Dendritic cell treated with granulocyte-macrophage colony-stimulating factor and Interleukin-4, amounts not matched to agents 40 ng/mL and 50 ng/mL, for 4 days (primary cell): ENCODE measurements at regions not wholly inside any gene's neighbourhood (a gene's known extent, or its start where the extent isn't known, plus 50 kb on each side); places are given as distances from the start of the nearest gene placed in this dataset.

Experiments
- H3K27ac Mint-ChIP-seq: one replicate; pipeline ENCODE4 v1.8.0; 2022; ENCODE audit warnings: mild to moderate bottlenecking, mixed read lengths
- H3K27me3 Mint-ChIP-seq: one replicate; pipeline ENCODE4 v1.8.0; 2022; ENCODE audit warnings: mild to moderate bottlenecking, mixed read lengths
- H3K36me3 Mint-ChIP-seq: one replicate; pipeline ENCODE4 v1.8.0; 2022; ENCODE audit warnings: low read depth, mixed read lengths
- H3K4me1 Mint-ChIP-seq: one replicate; pipeline ENCODE4 v1.8.0; 2022; ENCODE audit warnings: low read depth, mixed read lengths
- H3K4me3 Mint-ChIP-seq: one replicate; pipeline ENCODE4 v1.8.0; 2022; ENCODE audit warnings: mild to moderate bottlenecking, moderate library complexity, mixed read lengths
- H3K9me3 Mint-ChIP-seq: one replicate; pipeline ENCODE4 v1.8.0; 2022; ENCODE audit warnings: mixed read lengths
- intact Hi-C: fragments of 100-400 bp; cut with micrococcal nuclease; formaldehyde crosslinking; loops from one replicate; pipeline ENCODE4 v1.15.0; 2022

DNA sequence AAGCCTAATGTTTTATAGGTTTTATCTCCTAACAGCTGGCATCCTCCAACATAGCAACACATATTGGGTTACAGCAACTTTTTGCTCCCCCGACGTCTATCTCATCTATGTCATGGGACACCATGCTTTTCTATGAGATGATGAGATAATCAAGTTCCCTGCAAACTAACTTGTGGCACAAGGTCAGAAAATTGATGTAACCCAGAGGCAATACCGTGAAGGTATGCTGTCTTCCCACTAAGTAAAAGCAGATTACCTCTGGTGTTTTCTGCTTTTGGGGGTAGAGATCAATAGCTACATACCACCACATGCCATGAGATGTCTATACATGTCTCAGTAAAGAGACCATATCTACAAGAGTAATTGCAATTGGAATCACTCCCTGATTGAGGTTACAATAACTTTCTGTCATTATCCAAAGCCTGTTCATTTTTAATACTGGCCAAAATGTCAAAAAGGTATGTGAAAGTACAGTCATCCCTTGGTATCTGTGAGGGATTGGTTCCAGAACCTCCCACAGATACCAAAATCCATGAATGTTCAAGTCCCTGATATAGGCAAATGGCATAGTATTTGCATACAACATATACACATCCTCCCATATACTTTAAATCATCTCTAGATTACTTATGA is 131.3 kb downstream of the CYSLTR2 start:
- Mint-ChIP-seq H3K4me1 (peaks cover 30% of the 10 kb centered on the region), H3K36me3 (no peaks in the 10 kb centered on the region)
- intact Hi-C loops, result no loop called here

DNA sequence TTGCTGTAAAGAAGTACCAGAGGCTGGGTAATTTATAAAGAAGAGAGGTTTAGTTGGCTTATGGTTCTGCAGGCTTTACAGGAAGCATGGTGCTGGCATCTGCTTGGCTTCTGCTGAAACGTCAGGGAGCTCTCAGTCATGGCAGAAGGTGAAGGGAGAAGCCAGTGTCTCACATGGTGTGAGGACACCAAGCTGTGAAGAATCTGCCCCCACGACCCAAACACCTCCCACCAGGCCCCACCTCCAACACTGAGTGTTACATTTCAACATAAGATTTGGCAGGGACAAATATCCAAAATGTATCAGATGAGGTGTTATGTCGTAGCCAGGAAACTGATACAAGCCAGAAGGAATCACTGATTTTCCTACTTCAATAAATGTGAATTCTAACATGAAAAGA is 136.5 kb downstream of the CYSLTR2 start:
- intact Hi-C loops, result no loop called here
- H3K9me3 Mint-ChIP-seq, result no peaks in the 10 kb centered on the region
- H3K4me1 Mint-ChIP-seq, result peaks cover 20% of the 10 kb centered on the region
- no peak overlapping the region for H3K4me3 Mint-ChIP-seq
- H3K27me3 Mint-ChIP-seq, result no peaks in the 10 kb centered on the region
- no peak overlapping the region for H3K27ac Mint-ChIP-seq
- H3K36me3 Mint-ChIP-seq, result no peaks in the 10 kb centered on the region

More for the DNA sequence above, 131.3 kb downstream of the CYSLTR2 start:
- H3K27ac Mint-ChIP-seq, result no peak overlapping the region
- H3K4me3 Mint-ChIP-seq, result no peak overlapping the region
- H3K27me3 Mint-ChIP-seq, result no peaks in the 10 kb centered on the region
- peaks cover 12% of the 10 kb centered on the region for H3K9me3 Mint-ChIP-seq

DNA sequence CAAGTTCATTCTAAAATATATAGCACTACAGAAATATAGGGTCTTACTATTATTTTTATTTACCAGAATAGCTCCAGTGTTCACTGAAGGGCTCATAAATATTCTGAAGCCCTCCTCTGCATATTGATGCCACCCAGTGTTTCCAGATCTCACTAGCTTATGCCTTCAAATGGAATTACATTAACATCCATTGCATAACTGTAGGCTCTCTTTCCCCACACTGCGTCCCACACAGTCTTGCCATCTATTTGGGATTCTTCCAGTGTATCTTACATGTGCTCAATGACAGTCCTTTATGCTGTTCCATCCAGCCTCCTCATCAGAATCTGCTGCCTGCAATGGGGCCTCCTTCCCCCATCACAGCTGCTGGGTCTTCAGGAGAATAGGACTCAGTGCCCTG is 137.2 kb downstream of the CYSLTR2 start:
- no peak overlapping the region for H3K4me3 Mint-ChIP-seq
- no peaks in the 10 kb centered on the region for H3K36me3 Mint-ChIP-seq
- no peak overlapping the region for H3K27ac Mint-ChIP-seq
- peaks cover 16% of the 10 kb centered on the region for H3K4me1 Mint-ChIP-seq
- intact Hi-C loops, result no loop called here
- H3K27me3 Mint-ChIP-seq, result no peaks in the 10 kb centered on the region
- H3K9me3 Mint-ChIP-seq, result no peaks in the 10 kb centered on the region

DNA sequence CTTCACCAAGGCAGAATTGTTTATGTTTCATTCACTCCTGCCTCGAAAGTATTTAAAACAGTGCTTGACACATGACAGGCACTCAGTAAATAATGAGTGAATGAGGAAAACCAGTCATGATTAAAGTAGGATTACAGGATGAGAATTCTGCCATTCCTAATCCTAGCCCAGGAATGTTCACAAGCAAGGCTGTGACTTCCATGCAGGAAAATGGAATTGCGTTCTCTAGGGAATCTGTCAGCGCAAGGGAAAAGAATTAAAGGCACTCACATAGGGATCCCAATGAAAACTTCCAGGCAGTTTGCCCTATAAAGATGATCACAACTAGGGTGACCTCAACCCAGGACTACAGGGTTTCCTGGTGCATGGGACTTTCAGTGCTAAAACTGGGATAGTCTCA is 143.4 kb downstream of the CYSLTR2 start:
- H3K27me3 Mint-ChIP-seq, result peaks cover 1% of the 10 kb centered on the region
- H3K9me3 Mint-ChIP-seq, result peaks cover 18% of the 10 kb centered on the region
- no peak overlapping the region for H3K27ac Mint-ChIP-seq
- intact Hi-C loops, result no loop called here
- no peak overlapping the region for H3K4me3 Mint-ChIP-seq
- H3K36me3 Mint-ChIP-seq, result no peaks in the 10 kb centered on the region
- peaks cover 7% of the 10 kb centered on the region for H3K4me1 Mint-ChIP-seq

DNA sequence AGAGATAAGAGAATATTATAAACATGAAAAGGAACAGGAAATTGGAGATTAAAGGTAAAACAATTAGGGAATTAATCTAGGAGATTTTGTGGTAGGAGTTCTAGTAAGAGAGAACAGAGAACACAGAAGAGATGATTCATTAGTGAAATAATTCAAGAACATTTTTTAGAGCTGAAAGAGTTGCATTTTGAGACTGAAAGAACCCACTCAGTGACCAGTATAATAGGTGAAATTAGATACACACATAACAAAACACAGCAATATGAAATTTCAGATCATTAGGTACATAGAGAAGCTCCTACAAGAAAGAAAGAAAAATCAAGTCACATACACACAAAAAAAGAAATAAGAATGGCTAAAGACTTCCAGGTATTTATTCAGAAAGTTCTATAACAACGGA is 144.0 kb downstream of the CYSLTR2 start:
- Mint-ChIP-seq H3K9me3 (peaks cover 18% of the 10 kb centered on the region), H3K36me3 (no peaks in the 10 kb centered on the region), H3K4me1 (peaks cover 6% of the 10 kb centered on the region), H3K27me3 (peaks cover 1% of the 10 kb centered on the region), H3K4me3 (no peak overlapping the region), H3K27ac (no peak overlapping the region)
- intact Hi-C loops, result no loop called here

DNA sequence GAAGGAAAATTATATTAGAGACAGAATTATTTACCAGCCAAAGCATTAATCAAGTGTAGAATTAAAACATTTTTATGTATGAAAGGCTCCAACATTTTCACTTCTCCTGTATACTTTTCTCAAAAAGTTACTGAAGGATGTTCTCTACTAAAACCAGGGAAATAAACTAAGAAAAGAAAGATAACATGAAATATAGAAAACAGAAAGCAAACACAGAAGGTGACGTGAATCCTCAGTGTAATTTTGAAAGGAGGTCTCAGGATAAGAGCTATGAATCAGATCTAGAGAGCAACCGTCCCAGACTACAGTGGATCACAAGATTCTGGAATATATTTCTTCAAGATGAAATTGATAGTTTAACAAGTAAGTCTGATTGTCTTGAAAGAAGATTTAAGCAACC is 144.5 kb downstream of the CYSLTR2 start:
- no peak overlapping the region for H3K4me3 Mint-ChIP-seq
- H3K4me1 Mint-ChIP-seq, result peaks cover 6% of the 10 kb centered on the region
- peaks cover 1% of the 10 kb centered on the region for H3K27me3 Mint-ChIP-seq
- no peaks in the 10 kb centered on the region for H3K36me3 Mint-ChIP-seq
- intact Hi-C loops, result no loop called here
- H3K9me3 Mint-ChIP-seq, result peaks cover 18% of the 10 kb centered on the region
- H3K27ac Mint-ChIP-seq, result no peak overlapping the region

DNA sequence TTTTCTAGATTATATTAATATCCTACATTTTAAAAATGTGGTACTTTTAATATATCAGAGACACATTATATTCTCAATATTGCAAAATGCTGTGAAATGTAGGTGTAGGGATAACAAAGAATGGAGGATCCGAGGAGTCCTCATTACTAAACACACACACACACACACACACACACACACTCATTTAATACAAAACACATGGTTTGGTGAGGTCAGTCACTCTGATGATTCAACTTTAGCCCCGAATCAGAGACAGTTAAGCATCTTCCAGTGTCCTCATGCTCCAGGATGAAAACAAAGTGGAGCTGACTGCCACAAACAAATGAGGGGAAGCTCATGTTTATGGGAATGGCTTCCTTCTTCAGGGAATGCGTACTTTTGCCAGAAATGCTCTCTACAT is 147.5 kb downstream of the CYSLTR2 start:
- no peaks in the 10 kb centered on the region for H3K36me3 Mint-ChIP-seq
- intact Hi-C loops, result no loop called here
- H3K27ac Mint-ChIP-seq, result no peak overlapping the region
- H3K9me3 Mint-ChIP-seq, result peaks cover 17% of the 10 kb centered on the region
- peaks cover 20% of the 10 kb centered on the region for H3K4me1 Mint-ChIP-seq
- H3K4me3 Mint-ChIP-seq, result no peak overlapping the region
- H3K27me3 Mint-ChIP-seq, result peaks cover 1% of the 10 kb centered on the region

DNA sequence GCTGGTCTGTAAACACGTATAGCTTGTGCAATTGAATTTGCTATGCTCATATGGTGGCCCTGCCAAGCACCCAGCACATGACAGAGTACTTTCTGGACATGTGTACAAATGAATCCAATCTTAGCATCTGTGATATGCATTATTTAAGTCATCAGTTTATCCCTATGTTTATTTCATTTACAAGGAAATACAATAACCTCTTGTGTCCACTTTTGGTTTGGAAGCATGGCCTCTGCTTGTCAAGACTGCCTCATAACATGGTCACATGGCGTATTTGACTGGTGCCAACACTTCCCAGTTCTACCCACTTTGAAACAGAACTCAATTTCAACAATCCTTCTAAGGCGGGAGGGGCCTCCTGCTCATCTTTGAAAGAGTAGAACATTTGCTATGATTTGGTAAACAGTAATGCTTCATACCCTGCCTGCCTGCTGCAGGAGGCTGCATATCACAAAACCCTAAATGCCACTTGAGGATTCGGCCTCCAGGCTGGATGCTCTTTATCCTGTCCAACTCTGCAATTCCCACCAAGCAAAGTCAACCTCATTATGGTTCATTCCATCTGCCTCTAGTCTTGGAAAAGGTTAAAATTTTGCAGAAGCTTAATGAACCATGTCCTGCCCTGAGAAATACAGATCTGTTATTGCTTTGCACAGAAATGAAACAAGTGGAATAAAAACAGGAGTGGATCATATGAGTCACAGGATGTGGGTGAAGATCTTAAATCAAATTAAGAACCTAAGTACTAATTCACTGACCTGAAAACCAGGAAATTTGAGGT is 151.3 kb downstream of the CYSLTR2 start:
- Mint-ChIP-seq H3K36me3 (no peaks in the 10 kb centered on the region), H3K27ac (no peak overlapping the region), H3K9me3 (no peaks in the 10 kb centered on the region), H3K4me1 (peaks cover 26% of the 10 kb centered on the region), H3K4me3 (no peak overlapping the region), H3K27me3 (peaks cover 2% of the 10 kb centered on the region)
- intact Hi-C loops, result no loop called here

DNA sequence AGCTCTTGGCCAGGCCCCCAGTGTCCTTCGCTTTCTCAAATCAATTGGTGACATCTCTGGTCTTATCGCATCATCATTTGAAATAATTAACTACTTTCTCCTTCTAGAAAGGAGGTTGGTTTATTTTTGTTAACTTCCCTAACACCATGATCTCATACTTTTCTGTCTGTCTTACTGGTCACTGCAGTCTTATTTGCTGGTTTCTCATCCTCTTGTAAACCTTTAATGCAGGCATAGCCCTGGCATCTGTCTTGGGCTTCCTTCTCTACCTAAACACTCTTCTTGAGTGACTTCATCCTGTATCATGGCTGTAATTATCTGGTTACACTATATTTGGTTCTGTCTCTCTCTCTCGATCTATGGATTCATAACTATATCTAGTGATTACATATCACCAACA is 152.8 kb downstream of the CYSLTR2 start:
- peaks cover 7% of the 10 kb centered on the region for H3K27me3 Mint-ChIP-seq
- no peak overlapping the region for H3K4me3 Mint-ChIP-seq
- peaks cover 21% of the 10 kb centered on the region for H3K4me1 Mint-ChIP-seq
- H3K36me3 Mint-ChIP-seq, result no peaks in the 10 kb centered on the region
- H3K27ac Mint-ChIP-seq, result no peak overlapping the region
- no peaks in the 10 kb centered on the region for H3K9me3 Mint-ChIP-seq
- intact Hi-C loops, result no loop called here

DNA sequence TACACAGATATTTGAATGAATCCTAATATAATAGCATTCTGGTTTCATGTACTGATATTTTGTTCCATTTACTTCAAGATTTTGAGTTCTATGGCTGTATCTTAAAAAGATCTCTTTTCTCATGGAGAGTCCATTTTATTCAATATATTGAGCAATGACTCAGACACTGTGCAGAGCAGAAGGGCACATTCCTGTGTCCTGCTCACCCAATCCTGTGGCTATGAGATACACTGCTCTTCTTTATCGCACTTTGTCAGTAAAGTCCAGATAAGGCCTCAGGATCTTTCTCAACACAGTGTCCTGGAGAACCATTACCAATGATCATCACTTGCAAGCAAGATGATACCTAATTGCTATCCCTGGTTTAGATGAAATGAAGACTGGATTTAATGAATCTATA is 155.0 kb downstream of the CYSLTR2 start:
- Mint-ChIP-seq H3K27me3 (peaks cover 7% of the 10 kb centered on the region), H3K9me3 (no peaks in the 10 kb centered on the region), H3K4me1 (peaks cover 21% of the 10 kb centered on the region), H3K4me3 (no peak overlapping the region), H3K27ac (no peak overlapping the region), H3K36me3 (no peaks in the 10 kb centered on the region)
- intact Hi-C loops, result no loop called here

DNA sequence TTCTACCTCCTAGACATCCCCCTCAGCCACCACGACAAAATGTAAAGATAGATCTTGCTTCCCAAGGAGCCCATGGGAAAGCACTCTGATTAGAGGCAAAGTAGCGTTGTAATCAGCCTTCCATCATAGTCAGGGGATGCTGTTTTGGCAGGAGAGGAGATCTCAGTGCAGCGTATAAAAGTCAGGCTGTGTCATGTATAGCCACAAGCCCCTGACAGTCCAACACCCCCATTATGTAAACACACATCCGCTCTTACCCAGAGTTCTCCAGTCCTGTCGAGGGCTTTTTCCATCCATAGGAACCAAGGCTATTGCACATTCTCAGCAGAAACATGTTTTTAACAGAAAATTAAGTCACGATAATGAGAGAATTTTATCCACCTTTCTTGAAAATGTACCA is 156.3 kb downstream of the CYSLTR2 start:
- H3K27ac Mint-ChIP-seq, result no peak overlapping the region
- peaks cover 7% of the 10 kb centered on the region for H3K27me3 Mint-ChIP-seq
- H3K9me3 Mint-ChIP-seq, result no peaks in the 10 kb centered on the region
- peaks cover 19% of the 10 kb centered on the region for H3K4me1 Mint-ChIP-seq
- H3K36me3 Mint-ChIP-seq, result no peaks in the 10 kb centered on the region
- no peak overlapping the region for H3K4me3 Mint-ChIP-seq
- intact Hi-C loops, result no loop called here

DNA sequence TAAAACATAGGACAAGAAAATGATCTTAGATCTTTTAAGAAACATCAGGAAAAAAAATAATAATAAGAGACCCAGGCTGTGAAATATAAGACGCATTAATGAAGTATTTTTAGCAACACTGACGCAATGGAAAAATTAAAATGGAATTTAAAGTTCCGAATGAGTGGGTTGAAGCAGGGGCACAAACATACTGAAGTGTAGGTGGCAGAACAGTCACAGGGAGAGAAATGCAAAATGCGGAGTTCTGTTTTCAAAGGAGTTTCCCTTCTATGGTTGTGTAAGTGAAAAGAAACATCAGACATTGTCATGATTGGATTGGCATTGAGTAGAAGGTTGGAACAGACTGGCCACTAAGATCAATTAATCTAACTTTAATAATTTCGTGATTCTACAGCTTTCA is 159.8 kb downstream of the CYSLTR2 start:
- Mint-ChIP-seq H3K9me3 (no peaks in the 10 kb centered on the region), H3K27ac (no peak overlapping the region)

DNA sequence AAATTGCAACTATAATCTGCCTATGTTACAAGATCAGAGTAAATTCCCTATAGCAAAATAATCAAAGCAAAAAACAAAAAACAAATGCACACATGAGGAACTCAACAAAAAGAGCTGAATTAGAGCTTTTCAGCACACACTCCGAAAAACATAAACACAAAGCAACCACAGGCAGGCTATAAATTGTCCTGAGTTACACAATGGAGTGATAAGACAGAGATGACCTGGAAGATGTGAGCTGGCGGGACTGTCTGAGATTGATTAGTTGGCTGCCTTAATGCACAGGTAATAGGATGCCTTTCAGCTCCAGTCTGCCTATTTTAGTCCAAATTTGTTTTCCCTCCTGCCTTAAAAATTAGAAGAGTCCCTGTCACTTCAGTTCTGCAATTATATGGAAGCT is 159.0 kb upstream of the FNDC3A start:
- Mint-ChIP-seq H3K9me3 (no peaks in the 10 kb centered on the region), H3K27ac (no peak overlapping the region), H3K4me1 (peaks cover 22% of the 10 kb centered on the region), H3K4me3 (no peak overlapping the region), H3K36me3 (no peaks in the 10 kb centered on the region), H3K27me3 (peaks cover 16% of the 10 kb centered on the region)
- intact Hi-C loops, result no loop called here

More for the DNA sequence above, 159.8 kb downstream of the CYSLTR2 start:
- intact Hi-C loops, result no loop called here
- no peaks in the 10 kb centered on the region for H3K36me3 Mint-ChIP-seq
- no peak overlapping the region for H3K4me3 Mint-ChIP-seq
- H3K27me3 Mint-ChIP-seq, result peaks cover 10% of the 10 kb centered on the region
- peaks cover 11% of the 10 kb centered on the region for H3K4me1 Mint-ChIP-seq

DNA sequence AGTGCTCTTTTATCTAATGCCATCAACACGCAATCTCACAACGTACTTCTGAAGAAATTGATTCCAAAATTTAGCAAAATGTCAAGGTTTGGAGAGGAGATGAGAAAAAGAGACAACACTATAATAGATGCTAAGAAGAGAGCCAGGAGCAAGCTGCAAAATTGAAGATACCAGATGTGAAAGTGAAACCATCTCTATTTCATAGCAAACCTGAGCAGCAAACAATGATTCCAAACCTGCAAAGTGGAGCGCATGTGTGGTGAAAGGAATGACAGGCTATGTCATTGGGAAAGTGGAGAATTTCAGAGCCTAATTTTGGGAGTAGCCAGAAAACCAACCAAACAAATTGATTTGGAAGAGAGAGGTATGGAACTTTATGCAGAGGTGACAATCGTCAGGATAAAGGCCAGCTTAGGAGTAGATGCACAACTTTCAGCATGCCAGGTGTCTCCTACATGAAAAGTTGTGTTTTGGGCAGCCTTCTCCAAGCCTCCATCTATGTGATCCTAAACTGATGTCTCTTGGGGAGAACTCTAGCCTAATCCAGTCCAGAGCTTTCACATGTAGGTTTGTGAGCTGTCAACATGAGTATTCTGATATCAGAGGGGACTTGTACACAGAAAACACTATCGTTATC is 158.4 kb upstream of the FNDC3A start:
- no peak overlapping the region for H3K27ac Mint-ChIP-seq
- H3K4me3 Mint-ChIP-seq, result no peak overlapping the region
- peaks cover 25% of the 10 kb centered on the region for H3K4me1 Mint-ChIP-seq
- no peaks in the 10 kb centered on the region for H3K36me3 Mint-ChIP-seq
- H3K9me3 Mint-ChIP-seq, result no peaks in the 10 kb centered on the region
- H3K27me3 Mint-ChIP-seq, result peaks cover 17% of the 10 kb centered on the region
- intact Hi-C loops, result no loop called here
